ENCODE measurements at regions not wholly inside any gene's neighbourhood (a gene's known extent, or its start where the extent isn't known, plus 50 kb on each side); places are given as distances from the start of the nearest gene placed in this dataset.

GRCh38 chr12:4107436-4107878 is 166.1 kb upstream of the CCND2 start:
- Histone ChIP-seq H3K27ac (replicated peaks; ENCODE audit: low read length) (no peak overlapping the region), H3K9me3 (replicated peaks in 1 of 2; ENCODE audit: control insufficient read depth in 2 of 2, insufficient read depth in 1 of 2, low read depth in 1 of 2, low read length in 2 of 2) (peaks cover 0 to 2% of the 10 kb centered on the region in 2 donors), H2BK15ac (ENCODE audit: low read length) (no peak overlapping the region), H3K4ac (ENCODE audit: low read length) (no peak overlapping the region), H3K4me2 (ENCODE audit: insufficient read depth, low read length, poor library complexity, severe bottlenecking) (no peak overlapping the region), H2AK5ac (ENCODE audit: low read depth, low read length) (no peak overlapping the region), H2BK5ac (ENCODE audit: low read length) (no peak overlapping the region), H3K4me1 (ENCODE audit: control insufficient read depth in 2 of 2, insufficient read depth in 1 of 2, low read depth in 1 of 2, low read length in 2 of 2) (no peaks in the 10 kb centered on the region), H3K14ac (ENCODE audit: low read length) (no peak overlapping the region), H3K79me1 (ENCODE audit: low read depth, low read length) (no peaks in the 10 kb centered on the region), H3K36me3 (replicated peaks in 1 of 2; ENCODE audit: control insufficient read depth in 2 of 2, insufficient read depth in 2 of 2, low read length in 2 of 2) (no peaks in the 10 kb centered on the region), H2BK120ac (ENCODE audit: low read depth, low read length) (no peak overlapping the region), H3K4me3 (ENCODE audit: low read length in 2 of 2) (no peak overlapping the region), H4K91ac (ENCODE audit: low read depth, low read length, poor library complexity) (no peak overlapping the region), H3K23ac (ENCODE audit: low read depth, low read length, poor library complexity) (no peak overlapping the region), H2AFZ (ENCODE audit: low read length) (no peak overlapping the region), H2BK12ac (ENCODE audit: low read length) (no peak overlapping the region), H3K18ac (ENCODE audit: low read length) (no peak overlapping the region), H3K9ac (ENCODE audit: low read depth, low read length, poor library complexity) (no peak overlapping the region), H3K27me3 (ENCODE audit: control insufficient read depth in 3 of 3, insufficient read depth in 3 of 3, low read depth in 1 of 3, low read length in 3 of 3) (peaks cover 0 to 6% (median 0%) of the 10 kb centered on the region in 3 experiments), H4K8ac (ENCODE audit: low read depth, low read length) (no peak overlapping the region)
- no peak for DNase-seq (ENCODE audit: low spot score)
- no CpG with 5 or more reads among the region's 6 CpGs for WGBS, 2 donors (ENCODE audit: extremely low coverage in 2 of 2, insufficient read length in 2 of 2, insufficient replicate concordance in 1 of 2)

- H2AFZ ChIP-seq (ENCODE audit: low read length): no peak overlapping the region
- no peak overlapping the region for H2BK12ac ChIP-seq (ENCODE audit: low read length)
- no peak overlapping the region for H4K91ac ChIP-seq (ENCODE audit: low read depth, low read length, poor library complexity)
- no peak overlapping the region for H2BK5ac ChIP-seq (ENCODE audit: low read length)
- no peak overlapping the region for H3K9ac ChIP-seq (ENCODE audit: low read depth, low read length, poor library complexity)
- no peak overlapping the region for H3K27ac ChIP-seq (replicated peaks; ENCODE audit: low read length)
- no peak overlapping the region for H3K18ac ChIP-seq (ENCODE audit: low read length)
- DNase-seq (ENCODE audit: low spot score): no peak
- H2BK120ac ChIP-seq (ENCODE audit: low read depth, low read length): no peak overlapping the region
- H3K14ac ChIP-seq (ENCODE audit: low read length): no peak overlapping the region
- H2BK15ac ChIP-seq (ENCODE audit: low read length): no peak overlapping the region
- H3K4me2 ChIP-seq (ENCODE audit: insufficient read depth, low read length, poor library complexity, severe bottlenecking): no peak overlapping the region
- no peak overlapping the region for H3K23ac ChIP-seq (ENCODE audit: low read depth, low read length, poor library complexity)
- no peak overlapping the region for H3K4ac ChIP-seq (ENCODE audit: low read length)
- H4K8ac ChIP-seq (ENCODE audit: low read depth, low read length): no peak overlapping the region
- no peaks in the 10 kb centered on the region for H3K36me3 ChIP-seq (replicated peaks in 1 of 2; ENCODE audit: control insufficient read depth in 2 of 2, insufficient read depth in 2 of 2, low read length in 2 of 2)
- no peak overlapping the region for H2AK5ac ChIP-seq (ENCODE audit: low read depth, low read length)
- H3K4me3 ChIP-seq (ENCODE audit: low read length in 2 of 2): no peak overlapping the region
- no peaks in the 10 kb centered on the region for H3K79me1 ChIP-seq (ENCODE audit: low read depth, low read length)
- H3K4me1 ChIP-seq (ENCODE audit: control insufficient read depth in 2 of 2, insufficient read depth in 1 of 2, low read depth in 1 of 2, low read length in 2 of 2): no peaks in the 10 kb centered on the region
- peaks cover 0 to 2% of the 10 kb centered on the region in 2 donors for H3K9me3 ChIP-seq (replicated peaks in 1 of 2; ENCODE audit: control insufficient read depth in 2 of 2, insufficient read depth in 1 of 2, low read depth in 1 of 2, low read length in 2 of 2)
- no peaks in the 10 kb centered on the region for H3K27me3 ChIP-seq (ENCODE audit: control insufficient read depth in 3 of 3, insufficient read depth in 3 of 3, low read depth in 1 of 3, low read length in 3 of 3)
- no CpG with 5 or more reads among the region's 8 CpGs for WGBS, 2 donors (ENCODE audit: extremely low coverage in 2 of 2, insufficient read length in 2 of 2, insufficient replicate concordance in 1 of 2)
These were observed 166.9 kb upstream of the CCND2 start for GRCh38 chr12:4106621-4107020.

- no peak overlapping the region for H3K14ac ChIP-seq (ENCODE audit: low read length)
- H2BK120ac ChIP-seq (ENCODE audit: low read depth, low read length): no peak overlapping the region
- H3K4me2 ChIP-seq (ENCODE audit: insufficient read depth, low read length, poor library complexity, severe bottlenecking): no peak overlapping the region
- DNase-seq (ENCODE audit: low spot score): no peak
- H3K18ac ChIP-seq (ENCODE audit: low read length): no peak overlapping the region
- H3K4me1 ChIP-seq (ENCODE audit: control insufficient read depth in 2 of 2, insufficient read depth in 1 of 2, low read depth in 1 of 2, low read length in 2 of 2): no peaks in the 10 kb centered on the region
- H3K9ac ChIP-seq (ENCODE audit: low read depth, low read length, poor library complexity): no peak overlapping the region
- no peaks in the 10 kb centered on the region for H3K79me1 ChIP-seq (ENCODE audit: low read depth, low read length)
- no peak overlapping the region for H2AFZ ChIP-seq (ENCODE audit: low read length)
- WGBS, 2 donors (ENCODE audit: extremely low coverage in 2 of 2, insufficient read length in 2 of 2, insufficient replicate concordance in 1 of 2): no CpG with 5 or more reads among the region's 9 CpGs
- no peak overlapping the region for H4K8ac ChIP-seq (ENCODE audit: low read depth, low read length)
- no peak overlapping the region for H2BK15ac ChIP-seq (ENCODE audit: low read length)
- H3K23ac ChIP-seq (ENCODE audit: low read depth, low read length, poor library complexity): no peak overlapping the region
- H3K9me3 ChIP-seq (replicated peaks in 1 of 2; ENCODE audit: control insufficient read depth in 2 of 2, insufficient read depth in 1 of 2, low read depth in 1 of 2, low read length in 2 of 2): peaks cover 0 to 2% of the 10 kb centered on the region in 2 donors
- no peaks in the 10 kb centered on the region for H3K36me3 ChIP-seq (replicated peaks in 1 of 2; ENCODE audit: control insufficient read depth in 2 of 2, insufficient read depth in 2 of 2, low read length in 2 of 2)
- no peak overlapping the region for H2BK12ac ChIP-seq (ENCODE audit: low read length)
- no peak overlapping the region for H4K91ac ChIP-seq (ENCODE audit: low read depth, low read length, poor library complexity)
- no peak overlapping the region for H3K27ac ChIP-seq (replicated peaks; ENCODE audit: low read length)
- H3K4me3 ChIP-seq (ENCODE audit: low read length in 2 of 2): no peak overlapping the region
- H3K27me3 ChIP-seq (ENCODE audit: control insufficient read depth in 3 of 3, insufficient read depth in 3 of 3, low read depth in 1 of 3, low read length in 3 of 3): no peaks in the 10 kb centered on the region
- H2AK5ac ChIP-seq (ENCODE audit: low read depth, low read length): no peak overlapping the region
- no peak overlapping the region for H2BK5ac ChIP-seq (ENCODE audit: low read length)
- H3K4ac ChIP-seq (ENCODE audit: low read length): no peak overlapping the region
These were observed 168.8 kb upstream of the CCND2 start for GRCh38 chr12:4104722-4105244.

GRCh38 chr12:4099276-4099675 is 174.3 kb upstream of the CCND2 start:
- no peaks in the 10 kb centered on the region for H3K79me1 ChIP-seq (ENCODE audit: low read depth, low read length)
- no peak overlapping the region for H3K4me2 ChIP-seq (ENCODE audit: insufficient read depth, low read length, poor library complexity, severe bottlenecking)
- no peak overlapping the region for H3K4me3 ChIP-seq (ENCODE audit: low read length in 2 of 2)
- no peak overlapping the region for H3K27ac ChIP-seq (replicated peaks; ENCODE audit: low read length)
- H3K27me3 ChIP-seq (ENCODE audit: control insufficient read depth in 3 of 3, insufficient read depth in 3 of 3, low read depth in 1 of 3, low read length in 3 of 3): no peaks in the 10 kb centered on the region
- WGBS, 2 donors (ENCODE audit: extremely low coverage in 2 of 2, insufficient read length in 2 of 2, insufficient replicate concordance in 1 of 2): no CpG with 5 or more reads among the region's 3 CpGs
- H2AK5ac ChIP-seq (ENCODE audit: low read depth, low read length): no peak overlapping the region
- H3K18ac ChIP-seq (ENCODE audit: low read length): no peak overlapping the region
- no peak overlapping the region for H2BK120ac ChIP-seq (ENCODE audit: low read depth, low read length)
- no peak overlapping the region for H3K4ac ChIP-seq (ENCODE audit: low read length)
- no peak overlapping the region for H2BK5ac ChIP-seq (ENCODE audit: low read length)
- H2BK15ac ChIP-seq (ENCODE audit: low read length): no peak overlapping the region
- no peak overlapping the region for H4K91ac ChIP-seq (ENCODE audit: low read depth, low read length, poor library complexity)
- no peak overlapping the region for H4K8ac ChIP-seq (ENCODE audit: low read depth, low read length)
- no peak for DNase-seq (ENCODE audit: low spot score)
- no peaks in the 10 kb centered on the region for H3K36me3 ChIP-seq (replicated peaks in 1 of 2; ENCODE audit: control insufficient read depth in 2 of 2, insufficient read depth in 2 of 2, low read length in 2 of 2)
- H3K4me1 ChIP-seq (ENCODE audit: control insufficient read depth in 2 of 2, insufficient read depth in 1 of 2, low read depth in 1 of 2, low read length in 2 of 2): no peaks in the 10 kb centered on the region
- H3K14ac ChIP-seq (ENCODE audit: low read length): no peak overlapping the region
- H3K23ac ChIP-seq (ENCODE audit: low read depth, low read length, poor library complexity): no peak overlapping the region
- no peak overlapping the region for H2BK12ac ChIP-seq (ENCODE audit: low read length)
- H3K9ac ChIP-seq (ENCODE audit: low read depth, low read length, poor library complexity): no peak overlapping the region
- no peaks in the 10 kb centered on the region for H3K9me3 ChIP-seq (replicated peaks in 1 of 2; ENCODE audit: control insufficient read depth in 2 of 2, insufficient read depth in 1 of 2, low read depth in 1 of 2, low read length in 2 of 2)
- no peak overlapping the region for H2AFZ ChIP-seq (ENCODE audit: low read length)
